ENCODE measurements at regions not wholly inside any gene's neighbourhood (a gene's known extent, or its start where the extent isn't known, plus 50 kb on each side); places are given as distances from the start of the nearest gene placed in this dataset.

DNA sequence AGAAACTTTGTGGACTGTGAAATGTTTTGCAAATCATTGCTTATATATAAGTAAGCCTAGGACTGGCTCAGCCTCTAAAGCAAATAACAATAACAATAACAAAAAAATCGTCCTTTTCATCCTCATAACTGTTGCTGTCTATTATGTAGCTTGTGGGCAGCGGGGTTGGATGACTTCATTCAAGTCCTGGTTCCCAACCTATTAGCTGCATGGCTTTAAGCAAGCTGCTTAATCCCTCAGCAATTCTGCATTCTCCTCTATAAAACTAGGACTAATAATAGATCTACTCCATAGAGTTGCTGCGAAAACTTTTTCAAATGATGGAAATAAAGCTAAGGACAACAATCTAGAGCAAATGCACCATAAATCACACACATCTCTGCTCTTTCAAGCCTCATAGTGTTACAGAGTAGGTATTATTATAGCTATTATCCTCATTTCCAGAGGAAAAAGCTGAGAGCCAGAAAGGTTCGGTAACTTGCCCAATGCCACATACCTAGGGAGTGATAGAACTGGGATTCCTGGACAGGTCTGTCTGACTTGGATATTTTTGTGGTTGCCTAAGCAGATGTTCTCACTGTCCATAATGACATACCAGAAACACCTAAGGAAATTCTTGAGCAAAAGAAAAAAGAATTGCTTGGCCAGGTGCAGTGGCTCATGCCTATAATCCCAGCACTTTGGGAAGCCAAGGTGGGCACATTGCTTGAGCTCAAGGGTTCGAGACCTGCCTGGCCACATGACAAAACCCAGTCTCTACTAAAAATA, 98.8 kb upstream of the ADRA1B start:
- Mint-ChIP-seq H3K9me3 (peaks cover 4% of the 10 kb centered on the region), H3K36me3 (ENCODE audit: low read depth) (no peaks in the 10 kb centered on the region), H3K4me1 (peaks cover 2% of the 10 kb centered on the region), H3K4me3 (no peak overlapping the region), H3K27ac (no peak overlapping the region), H3K27me3 (peaks cover 4% of the 10 kb centered on the region)
- DNase-seq (no peak), ATAC-seq (no peak)

DNA sequence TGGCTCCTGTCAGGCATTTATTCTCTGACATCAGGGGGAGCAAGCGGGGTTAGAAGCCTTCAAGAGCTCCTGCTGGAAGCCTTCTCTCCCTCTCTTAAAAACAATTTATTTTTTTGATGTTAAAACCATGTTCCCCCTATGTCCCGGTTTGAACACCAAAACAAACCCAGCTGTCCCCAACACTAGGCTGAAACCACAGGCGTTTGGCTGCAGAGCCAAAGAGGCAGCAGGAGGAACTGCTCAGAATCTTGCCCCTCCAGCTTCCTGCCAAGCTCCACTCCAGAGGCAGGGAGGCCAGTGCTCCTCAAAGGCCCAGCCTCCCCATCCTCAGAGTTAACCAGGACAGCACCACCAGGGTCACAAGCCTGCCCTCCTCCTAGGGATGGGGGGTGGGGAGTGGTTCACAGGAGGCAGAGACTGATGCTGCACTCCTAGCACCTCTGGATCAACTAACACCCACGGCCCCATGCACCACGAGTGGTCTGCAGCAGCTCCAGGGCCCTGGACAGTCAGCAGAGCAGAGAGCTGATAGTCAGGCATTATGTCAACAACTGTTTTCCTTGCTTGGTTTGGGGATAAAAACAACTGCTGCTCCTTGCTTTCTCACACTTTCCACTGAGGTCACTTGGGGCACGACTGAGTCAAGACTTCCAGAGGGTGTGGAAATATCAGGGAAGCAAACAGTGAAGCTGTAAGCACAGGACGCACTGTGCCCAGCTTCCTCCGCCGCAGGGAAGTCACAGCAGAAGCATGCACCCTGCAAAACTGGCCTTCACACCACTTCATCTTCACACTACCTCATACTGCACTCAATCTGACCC, 96.5 kb upstream of the ADRA1B start:
- no peak overlapping the region for H3K4me3 Mint-ChIP-seq
- ATAC-seq = no peak
- H3K9me3 Mint-ChIP-seq = no peaks in the 10 kb centered on the region
- H3K27ac Mint-ChIP-seq = no peak overlapping the region
- H3K27me3 Mint-ChIP-seq = peaks cover 11% of the 10 kb centered on the region
- no peaks in the 10 kb centered on the region for H3K4me1 Mint-ChIP-seq
- H3K36me3 Mint-ChIP-seq (ENCODE audit: low read depth) = no peaks in the 10 kb centered on the region
- DNase-seq = no peak

DNA sequence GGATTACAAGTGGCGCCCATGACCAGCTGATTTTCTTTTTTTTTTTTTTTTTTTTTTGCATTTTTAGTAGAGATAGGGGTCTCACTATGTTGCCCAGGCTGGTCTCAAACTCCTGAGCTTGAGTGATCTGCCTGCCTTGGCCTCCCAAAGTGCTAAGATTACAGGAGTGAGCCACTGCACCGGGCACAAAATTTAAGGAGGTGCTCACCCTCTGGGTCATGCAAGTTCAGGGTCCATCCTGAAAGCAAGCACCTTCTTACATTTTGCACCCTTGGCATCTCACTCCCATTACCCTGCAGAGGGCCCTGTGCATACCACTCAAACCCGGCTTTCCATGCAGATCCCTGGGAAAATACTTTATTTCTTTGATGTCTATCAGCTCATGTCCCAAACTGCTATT, 95.6 kb upstream of the ADRA1B start:
- ATAC-seq (no peak), DNase-seq (no peak)
- no peaks in the 10 kb centered on the region for H3K4me1 Mint-ChIP-seq
- H3K9me3 Mint-ChIP-seq = no peaks in the 10 kb centered on the region
- H3K27me3 Mint-ChIP-seq = peaks cover 13% of the 10 kb centered on the region
- H3K27ac Mint-ChIP-seq = no peak overlapping the region
- H3K36me3 Mint-ChIP-seq (ENCODE audit: low read depth) = no peaks in the 10 kb centered on the region
- no peak overlapping the region for H3K4me3 Mint-ChIP-seq

DNA sequence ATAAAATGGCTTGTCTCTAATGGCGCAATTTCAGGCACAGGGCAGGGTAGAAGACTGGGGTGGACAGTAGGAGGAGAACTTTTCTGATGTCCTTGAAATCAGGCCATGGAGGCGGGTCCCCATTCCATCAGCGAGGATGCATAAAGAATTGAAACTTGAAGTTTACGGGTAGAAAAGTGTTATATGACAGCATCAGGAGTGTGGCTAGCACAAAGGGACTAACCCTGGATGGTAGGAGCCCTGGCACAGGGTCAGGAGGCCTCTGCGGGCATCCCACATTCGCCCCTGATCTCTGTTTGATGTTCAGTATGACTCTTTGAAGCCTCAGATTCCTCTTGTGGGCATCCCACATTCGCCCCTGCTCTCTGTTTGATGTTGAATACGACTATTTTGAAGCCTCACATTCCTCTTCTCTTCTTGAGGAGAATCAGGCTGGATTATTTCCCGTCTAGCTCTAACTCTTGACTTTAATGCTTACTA, 94.8 kb upstream of the ADRA1B start:
- ATAC-seq (no peak), DNase-seq (no peak)
- Mint-ChIP-seq H3K36me3 (ENCODE audit: low read depth) (no peaks in the 10 kb centered on the region), H3K4me1 (no peaks in the 10 kb centered on the region), H3K9me3 (no peaks in the 10 kb centered on the region), H3K27ac (no peak overlapping the region), H3K27me3 (peaks cover 13% of the 10 kb centered on the region), H3K4me3 (no peak overlapping the region)

DNA sequence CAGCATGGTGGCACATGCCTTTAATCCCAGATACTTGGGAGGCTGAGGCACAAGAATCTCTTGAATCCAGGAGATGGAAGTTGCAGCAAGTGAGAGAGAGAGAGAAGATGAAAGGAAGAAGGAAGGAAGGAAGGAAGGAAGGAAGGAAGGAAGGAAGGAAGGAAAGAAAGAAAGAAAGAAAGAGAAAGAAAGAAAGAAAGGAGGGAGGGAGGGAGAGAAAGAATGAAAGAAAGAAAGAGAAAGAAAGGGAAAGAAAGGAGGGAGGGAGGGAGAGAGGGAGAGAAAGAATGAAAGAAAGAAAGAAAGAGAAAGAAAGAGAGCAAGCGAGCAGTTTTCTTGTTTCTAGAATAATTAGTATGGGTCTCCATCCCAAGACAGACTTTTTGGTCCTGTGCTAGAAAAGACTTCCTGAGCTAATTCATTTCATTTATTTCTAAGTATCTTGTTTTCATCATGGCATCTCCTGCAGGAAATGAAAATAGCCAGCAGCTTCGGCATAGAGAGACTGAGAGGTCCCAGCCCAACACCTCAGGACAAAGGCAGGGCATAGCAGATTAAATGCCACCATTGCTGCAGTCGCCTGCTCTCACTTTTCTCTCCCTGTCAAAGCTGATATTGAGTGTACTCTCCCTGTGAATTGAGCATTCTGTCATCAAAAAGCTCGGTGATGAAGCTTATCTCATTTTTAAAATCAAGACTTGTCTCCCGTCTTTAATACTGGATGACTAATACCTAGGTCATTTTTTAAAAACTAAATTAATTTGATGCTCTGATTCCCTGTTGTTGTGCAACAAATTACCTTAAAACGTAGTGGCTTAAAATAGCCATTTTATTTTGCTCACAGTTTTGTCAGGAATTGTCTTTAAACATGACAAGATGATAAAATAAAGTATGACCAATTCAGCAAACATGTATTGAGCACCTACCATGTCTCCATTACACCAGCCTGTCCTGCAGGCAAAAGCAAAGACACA, 91.8 kb upstream of the ADRA1B start:
- Mint-ChIP-seq H3K27me3 (peaks cover 15% of the 10 kb centered on the region), H3K36me3 (ENCODE audit: low read depth) (no peaks in the 10 kb centered on the region), H3K27ac (no peak overlapping the region), H3K4me1 (no peaks in the 10 kb centered on the region), H3K4me3 (no peak overlapping the region), H3K9me3 (no peaks in the 10 kb centered on the region)
- no peak for ATAC-seq
- DNase-seq = no peak

DNA sequence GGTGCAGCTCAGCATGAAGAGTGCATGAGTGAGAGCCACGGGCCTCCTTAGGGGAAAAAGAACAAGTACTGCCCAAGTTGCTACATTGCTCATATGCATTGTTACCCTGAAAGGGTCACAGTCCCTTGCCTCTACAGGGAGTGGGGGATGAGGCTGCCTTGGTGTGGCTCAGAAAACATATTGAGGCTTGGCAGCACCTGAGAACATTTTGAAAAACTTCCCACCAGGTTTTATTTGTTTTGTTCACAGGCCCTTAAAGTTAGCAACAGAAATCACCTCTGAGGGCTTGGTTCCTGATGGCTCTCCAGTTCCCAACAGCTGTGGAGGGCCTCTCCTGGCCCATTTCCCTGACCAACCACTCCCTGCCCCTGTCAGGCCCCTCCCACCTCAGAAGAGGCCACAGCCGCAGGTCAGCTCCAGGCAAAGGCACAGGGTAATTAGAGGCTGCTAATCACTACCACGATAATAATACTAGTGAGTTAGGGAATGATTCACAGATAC, 90.7 kb upstream of the ADRA1B start:
- ATAC-seq (no peak), DNase-seq (no peak)
- Mint-ChIP-seq H3K4me1 (no peaks in the 10 kb centered on the region), H3K27ac (no peak overlapping the region), H3K27me3 (peaks cover 25% of the 10 kb centered on the region), H3K36me3 (ENCODE audit: low read depth) (no peaks in the 10 kb centered on the region), H3K4me3 (no peak overlapping the region), H3K9me3 (no peaks in the 10 kb centered on the region)

DNA sequence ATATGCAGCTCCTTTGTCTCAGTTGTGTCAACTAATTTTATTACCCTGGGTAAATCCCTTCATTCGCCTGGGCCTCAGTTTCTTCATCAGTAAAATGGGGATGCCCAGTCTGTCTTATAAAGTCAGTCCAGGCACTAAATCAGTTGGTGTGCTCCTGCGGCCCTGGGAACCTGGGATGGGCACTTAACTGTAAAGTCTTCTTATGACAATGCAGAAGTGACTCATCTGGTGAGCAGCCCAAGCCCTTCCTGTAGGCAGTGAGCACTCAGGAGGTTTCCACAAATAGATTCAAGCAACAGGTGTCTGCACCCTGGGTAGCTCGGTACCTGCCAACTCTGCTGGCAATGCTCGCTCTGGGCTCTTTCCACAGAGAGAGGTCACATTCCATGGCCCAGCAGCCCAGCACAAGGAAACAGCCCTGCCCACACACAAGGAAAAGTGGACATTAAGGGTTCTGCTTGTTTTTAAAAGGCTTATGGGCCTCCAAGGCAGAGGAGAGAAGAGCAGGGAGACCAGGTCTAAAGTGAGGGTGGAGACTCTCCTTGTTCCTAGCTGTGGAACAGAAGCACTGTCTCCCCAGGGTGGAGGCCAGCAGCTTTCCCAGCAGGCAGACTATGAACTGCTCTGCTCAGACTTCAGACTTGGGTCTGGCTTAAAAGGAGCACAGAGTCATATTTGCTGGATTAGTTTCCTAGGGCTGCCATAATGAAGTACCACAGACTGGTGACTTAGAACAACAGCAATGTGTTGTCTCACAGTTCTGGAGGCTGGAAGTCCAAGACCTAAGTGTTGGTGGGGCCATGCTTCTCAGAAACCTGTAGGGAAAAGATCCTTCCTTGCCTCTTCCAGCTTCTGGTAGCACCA, 89.7 kb upstream of the ADRA1B start:
- H3K27me3 Mint-ChIP-seq = peaks cover 29% of the 10 kb centered on the region
- H3K27ac Mint-ChIP-seq = no peak overlapping the region
- no peak overlapping the region for H3K4me3 Mint-ChIP-seq
- DNase-seq (no peak), ATAC-seq (peak; percentile 36)
- H3K4me1 Mint-ChIP-seq = no peaks in the 10 kb centered on the region
- no peaks in the 10 kb centered on the region for H3K36me3 Mint-ChIP-seq (ENCODE audit: low read depth)
- H3K9me3 Mint-ChIP-seq = no peaks in the 10 kb centered on the region

DNA sequence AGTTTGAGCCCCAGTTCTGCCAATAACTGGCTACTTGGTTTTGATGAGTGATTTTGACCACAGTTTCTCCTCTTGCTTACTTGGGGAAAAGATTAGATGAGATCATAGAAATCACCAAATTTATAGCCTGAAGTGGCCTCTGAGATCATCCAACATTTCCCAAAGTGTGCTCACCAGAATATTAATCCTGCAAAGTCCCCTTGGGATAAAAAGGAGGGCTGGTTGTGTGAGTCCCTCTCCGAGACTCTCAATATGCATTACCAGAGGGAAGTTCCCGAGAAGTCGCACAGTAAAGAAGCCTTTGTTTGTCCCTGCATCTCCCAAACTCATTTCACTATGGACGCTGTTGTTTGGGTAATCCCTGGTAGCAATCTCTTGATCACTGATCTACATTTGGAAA, 88.4 kb upstream of the ADRA1B start:
- ATAC-seq (no peak), DNase-seq (no peak)
- H3K4me1 Mint-ChIP-seq = peaks cover under 1% of the 10 kb centered on the region
- H3K27me3 Mint-ChIP-seq = peaks cover 30% of the 10 kb centered on the region
- H3K9me3 Mint-ChIP-seq = no peaks in the 10 kb centered on the region
- H3K36me3 Mint-ChIP-seq (ENCODE audit: low read depth) = no peaks in the 10 kb centered on the region
- H3K4me3 Mint-ChIP-seq = no peak overlapping the region
- H3K27ac Mint-ChIP-seq = no peak overlapping the region

DNA sequence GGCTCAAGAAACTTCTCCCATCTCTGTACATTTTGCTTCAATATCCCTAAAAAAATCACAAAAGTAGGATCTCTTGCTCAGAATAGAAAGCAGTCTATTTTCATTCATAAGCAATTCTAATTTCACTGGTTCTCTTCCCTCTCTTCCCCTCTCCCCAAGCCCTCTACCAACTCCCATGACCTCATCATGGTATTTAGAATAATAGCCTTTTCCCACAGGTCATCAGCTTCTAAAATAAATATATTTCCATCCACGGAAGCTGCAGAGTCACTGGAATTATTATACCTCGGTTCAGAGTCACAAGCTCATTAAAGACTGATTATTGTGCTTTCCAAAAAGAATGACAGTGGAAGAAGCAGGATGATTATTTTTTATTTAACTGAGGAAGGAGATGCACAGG, 84.2 kb upstream of the ADRA1B start:
- Mint-ChIP-seq H3K4me1 (peaks cover 1% of the 10 kb centered on the region), H3K27me3 (peaks cover 25% of the 10 kb centered on the region), H3K4me3 (no peak overlapping the region), H3K36me3 (ENCODE audit: low read depth) (peaks cover 1% of the 10 kb centered on the region), H3K27ac (no peak overlapping the region), H3K9me3 (peaks cover 8% of the 10 kb centered on the region)
- DNase-seq (no peak), ATAC-seq (no peak)

DNA sequence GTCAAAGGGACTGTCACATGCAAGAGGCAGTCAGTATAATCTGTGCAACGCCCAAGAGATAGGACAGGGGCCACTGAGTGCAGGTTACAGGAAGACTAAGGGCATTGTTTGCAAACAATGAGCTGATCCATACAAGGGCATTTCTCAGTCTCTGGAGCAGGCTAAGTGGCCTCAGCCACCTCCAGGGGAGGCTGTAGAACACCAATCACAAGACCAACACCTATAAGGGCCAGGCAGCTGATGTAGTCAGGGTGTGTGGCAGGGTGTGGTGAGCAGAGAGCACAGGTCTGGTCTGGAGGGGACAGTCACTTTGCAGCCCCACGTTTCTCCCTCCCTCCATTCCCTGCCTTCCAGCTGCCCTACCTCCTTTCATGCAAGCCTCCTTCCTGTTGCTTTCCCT, 83.2 kb upstream of the ADRA1B start:
- peaks cover 25% of the 10 kb centered on the region for H3K27me3 Mint-ChIP-seq
- peaks cover 1% of the 10 kb centered on the region for H3K4me1 Mint-ChIP-seq
- H3K36me3 Mint-ChIP-seq (ENCODE audit: low read depth) = peaks cover 1% of the 10 kb centered on the region
- no peak for DNase-seq
- ATAC-seq = peak; percentile 25
- no peak overlapping the region for H3K4me3 Mint-ChIP-seq
- no peak overlapping the region for H3K27ac Mint-ChIP-seq
- peaks cover 8% of the 10 kb centered on the region for H3K9me3 Mint-ChIP-seq

DNA sequence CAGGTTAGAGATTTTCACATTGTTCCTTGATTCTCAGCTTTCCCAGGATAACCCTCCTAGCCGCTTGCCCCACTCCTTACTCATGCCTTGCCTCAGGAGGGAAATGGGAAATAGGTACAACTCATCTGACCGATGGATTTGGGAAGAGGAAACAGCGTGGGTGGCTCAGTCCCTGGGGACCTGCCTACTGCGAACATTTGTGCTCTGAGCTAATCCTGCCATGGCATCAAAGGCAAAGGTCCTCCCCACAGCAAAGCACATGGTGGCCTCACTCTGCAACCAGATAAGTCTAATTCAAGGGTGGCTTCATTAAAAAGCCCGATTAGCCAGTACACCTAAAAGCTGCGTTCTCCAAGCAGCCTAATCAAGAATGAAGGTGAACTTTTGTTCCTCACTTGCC, 82.4 kb upstream of the ADRA1B start:
- Mint-ChIP-seq H3K4me1 (peaks cover 1% of the 10 kb centered on the region), H3K4me3 (no peak overlapping the region), H3K9me3 (peaks cover 8% of the 10 kb centered on the region), H3K27ac (no peak overlapping the region), H3K36me3 (ENCODE audit: low read depth) (peaks cover 1% of the 10 kb centered on the region), H3K27me3 (peaks cover 25% of the 10 kb centered on the region)
- ATAC-seq (no peak), DNase-seq (no peak)

DNA sequence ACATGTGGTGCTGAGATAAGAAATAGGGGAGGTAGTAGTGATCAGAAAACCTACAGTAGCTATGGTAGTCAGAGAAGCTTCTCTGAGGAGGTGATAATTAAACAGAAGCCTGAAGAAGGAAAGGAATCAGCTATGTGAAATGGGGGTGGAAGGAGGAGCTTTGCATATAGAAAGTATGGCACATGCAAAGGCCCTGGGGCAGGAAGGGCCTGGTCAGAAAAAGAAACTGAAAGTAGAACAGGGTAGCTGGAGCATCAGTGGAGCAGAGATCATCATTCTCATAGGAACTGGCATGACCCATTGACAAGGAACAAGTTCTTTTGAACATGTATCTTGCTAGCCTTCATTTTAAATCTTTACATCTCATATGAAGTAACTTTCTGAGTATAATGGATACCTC, 80.7 kb upstream of the ADRA1B start:
- H3K9me3 Mint-ChIP-seq = peaks cover 8% of the 10 kb centered on the region
- ATAC-seq (no peak), DNase-seq (no peak)
- H3K4me3 Mint-ChIP-seq = no peak overlapping the region
- peaks cover 1% of the 10 kb centered on the region for H3K36me3 Mint-ChIP-seq (ENCODE audit: low read depth)
- H3K4me1 Mint-ChIP-seq = peaks cover 1% of the 10 kb centered on the region
- peaks cover 22% of the 10 kb centered on the region for H3K27me3 Mint-ChIP-seq
- no peak overlapping the region for H3K27ac Mint-ChIP-seq

DNA sequence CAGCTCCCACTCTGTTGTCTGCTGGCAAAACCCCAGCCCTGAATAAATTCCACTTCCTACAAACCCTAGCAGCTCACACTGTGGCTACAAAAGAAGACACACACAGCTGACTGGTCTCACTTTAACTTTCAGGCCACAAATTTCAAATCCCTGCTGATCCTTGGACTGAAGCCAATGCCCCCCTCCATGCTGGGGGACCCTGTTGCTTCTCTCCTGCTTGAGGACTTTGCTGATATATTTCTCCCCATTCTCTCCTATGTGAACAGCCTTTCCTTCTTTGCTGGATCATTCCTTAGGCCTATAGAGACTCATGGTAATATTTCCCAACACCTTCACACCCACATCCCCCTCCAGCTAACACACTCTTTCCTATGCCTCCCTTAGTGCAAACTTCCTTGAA, 79.6 kb upstream of the ADRA1B start:
- Mint-ChIP-seq H3K27me3 (peaks cover 17% of the 10 kb centered on the region), H3K36me3 (ENCODE audit: low read depth) (peaks cover 1% of the 10 kb centered on the region), H3K9me3 (peaks cover 8% of the 10 kb centered on the region), H3K4me1 (peaks cover 1% of the 10 kb centered on the region), H3K4me3 (no peak overlapping the region), H3K27ac (no peak overlapping the region)
- no peak for ATAC-seq
- no peak for DNase-seq

Data from activated naive CD8-positive, alpha-beta T cell treated with anti-CD3 and anti-CD28 coated beads, Interleukin-2, amount 50 U/mL, for 24 hours (primary cell).